NT2/D1 (cell line): ENCODE measurements at regions not wholly inside any gene's neighbourhood (a gene's known extent, or its start where the extent isn't known, plus 50 kb on each side); places are given as distances from the start of the nearest gene placed in this dataset.

Experiments used
- SUZ12 ChIP-seq: IDR thresholded peaks from 2 replicates; pipeline ENCODE4 v1.6.1; 2011; ENCODE audit not compliant: insufficient read length, insufficient read depth; ENCODE audit errors: extremely low read depth
- YY1 ChIP-seq: IDR thresholded peaks from 2 replicates; pipeline ENCODE4 v1.6.1; 2011; ENCODE audit not compliant: insufficient read length, insufficient read depth
- ZNF274 ChIP-seq: IDR thresholded peaks from 2 replicates; pipeline ENCODE4 v1.6.1; 2011; ENCODE audit warnings: mild to moderate bottlenecking, low read depth, low read length

GRCh38 chr6:14559746-14560536, 442.4 kb downstream of the CD83 start:
- TF ChIP-seq ZNF274 (no peak), YY1 (no peak), SUZ12 (no peak)
